HG02610 (cell line): ENCODE measurements at regions not wholly inside any gene's neighbourhood (a gene's known extent, or its start where the extent isn't known, plus 50 kb on each side); places are given as distances from the start of the nearest gene placed in this dataset.

ENCODE experiments used
- ATAC-seq: cut with Tn5 transposase; IDR thresholded peaks from one replicate; pipeline ENCODE4 v1.9.1; 2021; ENCODE audit warnings: mild to moderate bottlenecking, moderate library complexity; ENCODE audit not compliant: unreplicated experiment

- ATAC-seq: no peak
Observed at GRCh38 chr15:47624503-47624902, 92.8 kb upstream of the SEMA6D start.

DNA sequence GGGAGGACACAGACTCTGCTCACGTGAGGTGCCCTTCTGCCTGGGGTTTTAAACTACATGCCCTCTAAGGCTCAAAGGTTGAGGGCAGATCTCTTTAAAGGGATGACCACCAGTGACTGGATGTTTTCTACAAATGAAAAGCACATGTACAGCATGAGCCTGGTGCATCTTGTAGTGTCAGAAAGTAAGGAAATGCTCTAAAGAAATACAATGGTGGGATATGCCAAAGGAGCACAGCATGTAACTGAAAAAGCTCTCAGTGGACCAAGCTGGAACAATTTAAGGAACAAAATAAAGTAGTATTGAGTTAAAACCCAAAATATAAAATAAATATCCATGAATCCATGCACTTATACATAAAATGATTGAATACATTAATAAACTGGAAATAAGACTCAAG is 78.3 kb upstream of the SEMA6D start:
- ATAC-seq: no peak

DNA sequence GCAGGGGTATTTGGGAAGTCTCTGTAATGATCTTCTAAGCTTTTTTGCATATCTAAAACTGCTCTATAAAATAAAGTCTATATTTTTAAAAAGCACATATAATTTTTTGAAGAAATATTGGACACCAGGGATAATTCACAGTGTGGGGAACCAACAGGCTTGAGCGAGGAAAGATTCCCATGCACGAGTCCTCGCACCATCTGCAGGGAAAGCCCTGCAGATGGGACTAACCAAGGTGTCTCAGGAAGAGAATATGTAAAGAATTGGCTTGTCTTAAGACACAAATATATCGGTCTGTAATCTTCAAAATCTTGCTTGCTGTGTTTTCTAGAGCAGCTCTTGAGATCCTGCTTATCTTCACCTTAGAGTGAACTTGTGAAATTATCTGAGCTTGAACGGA is 77.2 kb upstream of the SEMA6D start:
- no peak for ATAC-seq

GRCh38 chr15:47640901-47641300 is 76.4 kb upstream of the SEMA6D start:
- ATAC-seq: no peak

- ATAC-seq: no peak
Observed at GRCh38 chr15:47644722-47645121, 72.6 kb upstream of the SEMA6D start.

DNA sequence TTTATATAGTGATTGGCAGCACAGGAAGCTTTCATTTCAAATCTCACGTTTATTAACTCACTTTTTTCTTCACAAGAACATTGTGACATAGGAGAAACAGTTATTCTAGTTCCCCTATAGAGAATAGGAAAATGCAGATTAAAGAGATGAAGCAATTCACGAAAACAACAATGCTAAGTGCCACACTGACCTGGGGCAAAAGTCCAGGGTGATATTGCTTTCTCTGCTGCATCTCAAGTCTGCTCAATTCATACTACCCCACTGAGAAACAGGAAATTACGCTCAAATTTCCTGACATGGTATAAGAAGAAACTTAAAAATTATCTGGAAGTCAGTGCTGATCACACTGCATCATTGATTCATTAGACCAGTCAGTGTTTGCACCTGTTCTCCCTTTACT is 66.7 kb upstream of the SEMA6D start:
- ATAC-seq: no peak

- ATAC-seq: no peak
Observed at GRCh38 chr15:47652328-47652727, 65.0 kb upstream of the SEMA6D start.

DNA sequence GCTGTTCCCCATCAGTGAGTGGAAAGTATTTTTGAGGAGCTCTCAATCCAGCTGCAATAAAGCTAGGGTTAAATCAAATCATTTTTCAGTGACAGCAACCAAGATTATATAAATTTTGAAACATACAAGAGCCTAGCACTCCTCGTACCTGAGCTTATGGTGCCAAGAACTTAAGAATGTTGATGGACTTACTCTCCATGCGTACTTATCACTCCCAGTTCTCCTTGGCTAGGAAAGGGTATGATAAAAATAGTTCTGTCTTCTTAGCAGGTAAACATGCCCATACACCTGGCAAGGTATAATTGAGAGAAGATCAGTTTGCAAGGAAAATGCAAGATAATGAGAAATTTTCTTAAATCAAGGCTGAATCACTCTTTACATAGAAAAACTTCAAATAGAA is 64.5 kb upstream of the SEMA6D start:
- no peak for ATAC-seq

DNA sequence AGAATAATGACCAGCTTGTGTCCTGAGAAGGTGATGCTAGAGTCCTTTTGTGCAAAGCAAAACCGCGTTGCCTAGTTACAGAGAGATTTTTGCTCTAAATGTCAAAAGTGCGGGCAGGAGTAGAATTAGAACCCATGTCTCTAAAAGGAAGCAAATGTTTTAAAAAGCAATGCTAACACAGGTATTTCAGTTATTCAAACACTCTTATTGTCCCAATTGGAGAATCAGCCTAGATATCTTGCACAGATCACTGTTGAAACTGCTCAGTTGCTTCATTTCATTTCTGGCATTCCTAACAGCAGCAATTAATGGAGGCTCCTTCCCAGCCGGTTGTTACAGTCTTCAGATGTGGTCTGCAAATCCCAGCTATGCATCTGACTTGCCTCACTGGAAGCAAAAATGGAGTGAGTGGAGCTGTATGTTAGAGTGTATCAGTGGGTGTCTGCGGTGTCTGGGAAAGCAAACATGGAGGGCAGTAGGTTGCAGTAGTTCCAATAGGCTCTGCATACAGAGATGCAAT is 55.6 kb upstream of the SEMA6D start:
- no peak for ATAC-seq

DNA sequence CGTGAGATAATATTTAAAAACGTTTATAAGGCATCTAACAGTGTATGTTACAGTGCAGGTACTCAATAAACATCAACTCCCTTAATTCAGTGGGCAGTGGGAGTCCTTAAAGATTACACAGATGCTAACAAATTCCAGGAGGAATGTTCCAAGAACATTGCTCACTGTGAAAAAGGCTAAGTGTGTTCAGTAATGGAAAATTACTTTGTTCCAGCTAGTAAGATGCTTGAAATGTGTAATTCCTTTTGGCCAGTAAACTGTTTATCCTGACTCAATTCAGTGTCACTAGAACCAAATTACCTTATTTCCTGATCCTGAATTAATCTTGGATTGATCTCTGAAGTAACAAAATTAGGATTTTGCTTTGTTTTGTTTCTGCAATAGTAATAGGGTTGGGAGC is 54.2 kb upstream of the SEMA6D start:
- ATAC-seq: no peak
